Retinal pigment epithelial cell (primary cell): ENCODE measurements at regions not wholly inside any gene's neighbourhood (a gene's known extent, or its start where the extent isn't known, plus 50 kb on each side); places are given as distances from the start of the nearest gene placed in this dataset.
"Not testable (repeated sequence)": the region's sequence is repeated elsewhere in the genome, so short reads cannot be mapped to it uniquely, and the experiment has no call there.

Experiments
- DNase-seq: peaks from one replicate; pipeline ENCODE4 v3.0.0-alpha.2; 2010; ENCODE audit warnings: low read depth
- H3K4me3 ChIP-seq: 2 replicates; pipeline ENCODE4 v1.5.1; 2011; ENCODE audit warnings: mild to moderate bottlenecking, low read length, control low read depth, moderate library complexity
- CTCF ChIP-seq: conservative IDR thresholded peaks from 2 replicates; pipeline ENCODE4 v1.5.1; 2011; ENCODE audit warnings: low read depth, low read length, control low read depth, inconsistent platforms

GRCh38 chr6:100050550-100050949 lies 56.5 kb upstream of the MCHR2 start:
- no peak overlapping the region for H3K4me3 ChIP-seq
- TF ChIP-seq CTCF: no peak
- no peak for DNase-seq

- not testable (repeated sequence) for DNase-seq, H3K4me3 ChIP-seq
Measured at GRCh38 chr6:100043961-100044360, 49.9 kb upstream of the MCHR2 start.
